ENCODE measurements at regions not wholly inside any gene's neighbourhood (a gene's known extent, or its start where the extent isn't known, plus 50 kb on each side); places are given as distances from the start of the nearest gene placed in this dataset.

GRCh38 chr13:46476174-46476573, 76.8 kb upstream of the LRCH1 start:
- H3K27me3 ChIP-seq (ENCODE audit: control insufficient read depth in 4 of 4, insufficient read depth in 4 of 4, low read length in 3 of 4) = peaks cover 0 to under 1% (median 0%) of the 10 kb centered on the region in 4 donors
- TF ChIP-seq CTCF (IDR thresholded peaks at IDR 0.05; ENCODE audit: low read depth, low read length, missing input control) (no peak), RXRA (IDR thresholded peaks at IDR 0.05) (no peak), TAF1 (conservative IDR thresholded peaks at IDR 0.05) (no peak), EGR1 (IDR thresholded peaks at IDR 0.05; ENCODE audit: low read depth in 2 of 2) (no peak), HNF4A (conservative IDR thresholded peaks at IDR 0.05) (no peak), MAX (IDR thresholded peaks at IDR 0.05) (no peak), REST (IDR thresholded peaks at IDR 0.05) (no peak), YY1 (IDR thresholded peaks at IDR 0.05) (no peak), RAD21 (IDR thresholded peaks at IDR 0.05) (no peak), HNF4G (IDR thresholded peaks at IDR 0.05) (no peak), GABPA (IDR thresholded peaks at IDR 0.05 in 1 of 2, conservative IDR thresholded peaks at IDR 0.05 in 1 of 2) (no peak), FOXA1 (IDR thresholded peaks at IDR 0.05) (no peak), FOXA2 (IDR thresholded peaks at IDR 0.05) (no peak), ATF3 (IDR thresholded peaks at IDR 0.05) (no peak), NR2F2 (IDR thresholded peaks at IDR 0.05) (no peak), JUND (IDR thresholded peaks at IDR 0.05) (no peak)
- 76% methylated on average over 2 of the region's 2 CpGs for WGBS

DNA sequence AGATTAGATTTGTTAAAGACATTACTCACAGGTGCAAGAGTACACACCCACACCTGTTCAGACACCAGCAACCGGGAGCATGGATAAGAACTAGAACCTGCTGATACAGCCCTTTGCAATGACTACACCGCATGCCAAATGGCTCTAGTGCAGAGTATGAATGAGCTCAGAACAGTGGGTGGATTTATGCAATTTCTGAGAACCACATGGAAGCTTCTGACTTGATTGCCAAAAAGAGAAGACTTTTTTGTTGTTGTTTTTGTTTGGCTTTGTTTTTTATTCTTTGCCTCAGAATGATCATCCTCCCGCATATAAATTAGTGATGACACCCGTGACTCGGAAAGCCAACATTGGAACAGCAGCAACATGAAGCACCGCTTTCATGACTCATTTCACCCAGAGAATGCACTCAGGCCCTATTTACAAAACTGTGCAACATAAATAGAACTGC, 77.4 kb upstream of the LRCH1 start:
- H3K4me1 ChIP-seq (ENCODE audit: control insufficient read depth in 4 of 4, insufficient read depth in 4 of 4, low read length in 3 of 4) = no peaks in the 10 kb centered on the region
- TF ChIP-seq RXRA (IDR thresholded peaks at IDR 0.05) (no peak), HNF4G (IDR thresholded peaks at IDR 0.05) (no peak), SP1 (IDR thresholded peaks at IDR 0.05) (no peak), RAD21 (IDR thresholded peaks at IDR 0.05) (no peak), NR2F2 (IDR thresholded peaks at IDR 0.05) (no peak), YY1 (IDR thresholded peaks at IDR 0.05) (no peak), ATF3 (IDR thresholded peaks at IDR 0.05) (no peak), GABPA (IDR thresholded peaks at IDR 0.05 in 1 of 2, conservative IDR thresholded peaks at IDR 0.05 in 1 of 2) (no peak)
- TF ChIP-seq, protein P1, sequence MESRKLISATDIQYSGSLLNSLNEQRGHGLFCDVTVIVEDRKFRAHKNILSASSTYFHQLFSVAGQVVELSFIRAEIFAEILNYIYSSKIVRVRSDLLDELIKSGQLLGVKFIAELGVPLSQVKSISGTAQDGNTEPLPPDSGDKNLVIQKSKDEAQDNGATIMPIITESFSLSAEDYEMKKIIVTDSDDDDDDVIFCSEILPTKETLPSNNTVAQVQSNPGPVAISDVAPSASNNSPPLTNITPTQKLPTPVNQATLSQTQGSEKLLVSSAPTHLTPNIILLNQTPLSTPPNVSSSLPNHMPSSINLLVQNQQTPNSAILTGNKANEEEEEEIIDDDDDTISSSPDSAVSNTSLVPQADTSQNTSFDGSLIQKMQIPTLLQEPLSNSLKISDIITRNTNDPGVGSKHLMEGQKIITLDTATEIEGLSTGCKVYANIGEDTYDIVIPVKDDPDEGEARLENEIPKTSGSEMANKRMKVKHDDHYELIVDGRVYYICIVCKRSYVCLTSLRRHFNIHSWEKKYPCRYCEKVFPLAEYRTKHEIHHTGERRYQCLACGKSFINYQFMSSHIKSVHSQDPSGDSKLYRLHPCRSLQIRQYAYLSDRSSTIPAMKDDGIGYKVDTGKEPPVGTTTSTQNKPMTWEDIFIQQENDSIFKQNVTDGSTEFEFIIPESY (IDR thresholded peaks at IDR 0.05) = no peak
- no peak overlapping the region for H3K27ac ChIP-seq (ENCODE audit: low read depth in 1 of 2, low read length in 2 of 2)
- no peak overlapping the region for H3K9ac ChIP-seq (ENCODE audit: low read depth in 1 of 2, low read length in 2 of 2)
- no peak for DNase-seq (ENCODE audit: low spot score)
- no peaks in the 10 kb centered on the region for H3K27me3 ChIP-seq (ENCODE audit: control insufficient read depth in 4 of 4, insufficient read depth in 4 of 4, low read length in 3 of 4)
- H3K36me3 ChIP-seq (ENCODE audit: control insufficient read depth in 4 of 4, insufficient read depth in 3 of 4, low read depth in 1 of 4, low read length in 3 of 4) = no peaks in the 10 kb centered on the region
- 87% methylated on average over 6 of the region's 6 CpGs for WGBS
- H3K9me3 ChIP-seq (ENCODE audit: control insufficient read depth in 4 of 4, low read length in 3 of 4) = no peaks in the 10 kb centered on the region
- no peak overlapping the region for H3K4me3 ChIP-seq (ENCODE audit: low read depth in 1 of 3, low read length in 3 of 3)

More at GRCh38 chr13:46476174-46476573, 76.8 kb upstream of the LRCH1 start:
- Histone ChIP-seq H3K9me3 (ENCODE audit: control insufficient read depth in 4 of 4, low read length in 3 of 4) (no peaks in the 10 kb centered on the region), H3K36me3 (ENCODE audit: control insufficient read depth in 4 of 4, insufficient read depth in 3 of 4, low read depth in 1 of 4, low read length in 3 of 4) (no peaks in the 10 kb centered on the region), H3K9ac (ENCODE audit: low read depth in 1 of 2, low read length in 2 of 2) (no peak overlapping the region), H3K4me1 (ENCODE audit: control insufficient read depth in 4 of 4, insufficient read depth in 4 of 4, low read length in 3 of 4) (no peaks in the 10 kb centered on the region), H3K27ac (ENCODE audit: low read depth in 1 of 2, low read length in 2 of 2) (no peak overlapping the region), H3K4me3 (ENCODE audit: low read depth in 1 of 3, low read length in 3 of 3) (no peak overlapping the region)
- DNase-seq (ENCODE audit: low spot score) = no peak
